NB4 (cell line): ENCODE measurements at regions not wholly inside any gene's neighbourhood (a gene's known extent, or its start where the extent isn't known, plus 50 kb on each side); places are given as distances from the start of the nearest gene placed in this dataset.

Experiments
- CTCF ChIP-seq: IDR thresholded peaks from one replicate; pipeline ENCODE4 v1.5.1; 2012; ENCODE audit warnings: low read depth, low read length
- MYC ChIP-seq: IDR thresholded peaks from 2 replicates; pipeline ENCODE4 v1.6.1; 2011; ENCODE audit warnings: low read depth, low read length

GRCh38 chr9:32004431-32005076 lies 379.9 kb upstream of the ACO1 start:
- no peak for TF ChIP-seq CTCF
- TF ChIP-seq MYC: no peak
